ENCODE measurements at regions not wholly inside any gene's neighbourhood (a gene's known extent, or its start where the extent isn't known, plus 50 kb on each side); places are given as distances from the start of the nearest gene placed in this dataset.

GRCh38 chr13:90049989-90050671 lies 1297.4 kb upstream of the MIR17HG start:
- Histone ChIP-seq H2BK120ac (ENCODE audit: low read depth, low read length) (no peak overlapping the region), H2AK9ac (replicated peaks; ENCODE audit: low read depth, low read length, poor library complexity) (no peak overlapping the region), H4K91ac (ENCODE audit: insufficient read depth, low read depth, low read length) (no peak overlapping the region), H4K5ac (ENCODE audit: low read depth, low read length) (no peak overlapping the region), H3K27me3 (ENCODE audit: control insufficient read depth, insufficient read depth, low read length) (no peaks in the 10 kb centered on the region), H3K4ac (ENCODE audit: low read depth, low read length) (no peak overlapping the region), H3K18ac (ENCODE audit: low read depth, low read length) (no peak overlapping the region), H3K27ac (ENCODE audit: insufficient read depth, low read length) (no peak overlapping the region), H4K20me1 (ENCODE audit: insufficient read depth, low read length) (no peaks in the 10 kb centered on the region), H2BK20ac (ENCODE audit: low read depth, low read length) (no peak overlapping the region), H2AK5ac (ENCODE audit: low read depth, low read length) (no peak overlapping the region), H3K36me3 (ENCODE audit: control insufficient read depth, insufficient read depth, low read length) (no peaks in the 10 kb centered on the region), H3K56ac (ENCODE audit: extremely low read depth, insufficient read depth, low read length) (no peak overlapping the region), H3K4me3 (ENCODE audit: insufficient read depth, low read depth, low read length) (no peak overlapping the region), H3K9me3 (ENCODE audit: control insufficient read depth, insufficient read depth, low read length) (peaks cover 10% of the 10 kb centered on the region), H3K23ac (ENCODE audit: low read depth, low read length) (no peak overlapping the region), H2BK15ac (ENCODE audit: low read depth, low read length) (no peak overlapping the region), H2BK5ac (ENCODE audit: low read depth, low read length, poor library complexity, severe bottlenecking) (no peak overlapping the region), H2AFZ (replicated peaks; ENCODE audit: low read length, poor library complexity) (no peak overlapping the region), H4K8ac (ENCODE audit: low read depth in 2 of 2, low read length in 2 of 2) (no peak overlapping the region), H3K79me1 (ENCODE audit: low read depth in 1 of 2, low read length in 2 of 2) (no peaks in the 10 kb centered on the region), H3K14ac (replicated peaks; ENCODE audit: low read depth, low read length) (no peak overlapping the region), H3K9me1 (ENCODE audit: insufficient read depth, low read length) (no peaks in the 10 kb centered on the region), H3K4me1 (ENCODE audit: control insufficient read depth, insufficient read depth, low read length) (no peaks in the 10 kb centered on the region), H3K4me2 (ENCODE audit: low read depth, low read length) (no peak overlapping the region), H3K9ac (ENCODE audit: low read depth, low read length) (no peak overlapping the region)
- in situ Hi-C loops (cut with MboI; ENCODE audit: low sequenced_read_pairs) (no loop called here), intact Hi-C loops (cut with micrococcal nuclease) (no loop called here), dilution Hi-C loops (cut with HindIII; ENCODE audit: low sequenced_read_pairs, unreplicated experiment) (no loop called here)
- no TSS peak for BruUV-seq (replicated peaks)
- no peak for ATAC-seq (ENCODE audit: low read depth)
- POLR2A ChIA-PET (ENCODE audit: unreplicated experiment) = no interaction called here
- CTCF ChIA-PET = no interaction called here
- no CpG with 5 or more reads among the region's 2 CpGs for WGBS, 2 experiments (ENCODE audit: extremely low coverage in 2 of 2, insufficient read length in 1 of 2)
- no peak for DNase-seq
- TF ChIP-seq CTCF (conservative IDR thresholded peaks at IDR 0.05; ENCODE audit: low read depth, low read length) (no peak), CHD1 (IDR thresholded peaks at IDR 0.05; ENCODE audit: low read depth, low read length) (no peak), CEBPB (IDR thresholded peaks at IDR 0.05; ENCODE audit: low read depth, low read length) (no peak)

Measured in IMR-90 (cell line).